K562 (cell line): ENCODE measurements at regions not wholly inside any gene's neighbourhood (a gene's known extent, or its start where the extent isn't known, plus 50 kb on each side); places are given as distances from the start of the nearest gene placed in this dataset.

Experiments used
- ATAC-seq: fragments of 200-7000 bp; cut with Tn5 transposase; 3 replicates; pipeline ENCODE4 v1.9.1; 2020; ENCODE audit warnings: moderate library complexity
- BruUV-seq: library from RNA; stranded (reverse); fragments of 400-500 nt; replicated peaks from 2 replicates; lab custom pipeline; 2021; lab: Mats Ljungman, UMichigan
- CTCF ChIA-PET: fragments of 300-600 bp; formaldehyde crosslinking; extraction: SDS; loops from one replicate; lab custom pipeline; 2021; ENCODE audit warnings: low intra/inter-chr PET ratio; lab: Yijun Ruan, JAX
- POLR2A ChIA-PET: fragments of 300-600, 350-650 bp; sonication (Branson Sonifier 250); formaldehyde crosslinking; extraction: SDS; loops from one replicate; lab custom pipeline; 2021; ENCODE audit warnings: antibody characterized with exemption, inconsistent platforms; lab: Yijun Ruan, JAX
- DNase-seq, 4 experiments: peaks; one replicate each; pipeline versions ENCODE4 v3.0.0 to v3.0.0-alpha.2; 2011 to 2018; ENCODE audit warnings: low spot score in 3 of 4, mixed read lengths in 3 of 4; ENCODE audit errors: extremely low read depth in 1 of 4
- FAIRE-seq: peaks from 2 replicates; lab custom pipeline; 2011; peaks lifted over from hg19 to GRCh38; lab: Jason Lieb, UNC
- H2AFZ ChIP-seq: 2 replicates; pipeline ENCODE4 v1.6.0; 2011; ENCODE audit warnings: low read depth, low read length, control low read depth, inconsistent platforms
- H3K27ac ChIP-seq: fragments of 200-600 bp; 3 replicates; pipeline ENCODE4 v1.8.0; 2011; ENCODE audit warnings: low read depth, mild to moderate bottlenecking, control low read depth, inconsistent platforms, low read length, moderate library complexity, mixed read lengths; ENCODE audit errors: extremely low read depth
- H3K27me3 ChIP-seq, 2 experiments: fragments of 300-600 bp in 1 of 2; 2 replicates in 1 of 2; 3 replicates in 1 of 2; pipeline versions ENCODE4 v1.6.0 to v1.8.0; 2011; ENCODE audit warnings: inconsistent platforms in 2 of 2, low read length in 2 of 2, mild to moderate bottlenecking in 1 of 2, mixed read lengths in 1 of 2, moderate library complexity in 1 of 2; ENCODE audit not compliant: control insufficient read depth in 2 of 2, insufficient read depth in 2 of 2
- H3K36me3 ChIP-seq: fragments of 300-600 bp; 3 replicates; pipeline ENCODE4 v1.8.0; 2011; ENCODE audit warnings: mild to moderate bottlenecking, low read length, inconsistent platforms; ENCODE audit not compliant: control insufficient read depth, insufficient read depth
- H3K4me1 ChIP-seq, 2 experiments: fragments of 200-600 bp in 1 of 2; replicated peaks in 1 of 2; 2 replicates in 1 of 2; 3 replicates in 1 of 2; pipeline versions ENCODE4 v1.5.1 to v1.8.0; 2011; ENCODE audit warnings: inconsistent platforms in 2 of 2, low read length in 2 of 2, mild to moderate bottlenecking in 1 of 2, mixed read lengths in 1 of 2, moderate library complexity in 1 of 2; ENCODE audit not compliant: control insufficient read depth in 2 of 2, insufficient read depth in 2 of 2
- H3K4me2 ChIP-seq: 2 replicates; pipeline ENCODE4 v1.6.1; 2011; ENCODE audit warnings: low read length, control low read depth, inconsistent platforms, mixed read lengths; ENCODE audit not compliant: insufficient read depth
- H3K4me3 ChIP-seq: fragments of 200-600 bp; sonication (generic), shearing (Covaris generic); 2 replicates; pipeline ENCODE4 v1.5.1; 2016; ENCODE audit warnings: control low read depth, inconsistent platforms
- H3K79me2 ChIP-seq: fragments of 200-600 bp; 3 replicates; pipeline ENCODE4 v1.8.0; 2011; ENCODE audit warnings: low read length, inconsistent platforms; ENCODE audit not compliant: control insufficient read depth, insufficient read depth
- H3K9ac ChIP-seq, 2 experiments: 2 replicates each; pipeline versions ENCODE4 v1.6.0 to v1.6.1; 2011; ENCODE audit warnings: low read depth in 2 of 2, low read length in 2 of 2, control low read depth in 1 of 2, inconsistent platforms in 1 of 2, mild to moderate bottlenecking in 1 of 2, mixed read lengths in 1 of 2; ENCODE audit not compliant: insufficient read depth in 1 of 2
- H3K9me1 ChIP-seq: one replicate; pipeline ENCODE4 v1.6.0; 2011; ENCODE audit warnings: inconsistent platforms, mild to moderate bottlenecking, low read length, moderate library complexity; ENCODE audit not compliant: control insufficient read depth, insufficient read depth
- H3K9me3 ChIP-seq: replicated peaks from 2 replicates; pipeline ENCODE4 v1.5.1; 2011; ENCODE audit warnings: low read depth, low read length, inconsistent platforms; ENCODE audit not compliant: control insufficient read depth, insufficient read depth
- H4K20me1 ChIP-seq: replicated peaks from 2 replicates; pipeline ENCODE4 v1.6.1; 2011; ENCODE audit warnings: low read length, inconsistent platforms, mixed read lengths; ENCODE audit not compliant: control insufficient read depth, insufficient read depth
- CREB1 ChIP-seq, 2 experiments: sonication (generic) in 1 of 2; formaldehyde crosslinking in 1 of 2; IDR thresholded peaks; 2 replicates each; pipeline versions ENCODE4 v1.6.1 to v1.8.0; 2012 to 2022; ENCODE audit warnings: inconsistent platforms in 1 of 2, mild to moderate bottlenecking in 1 of 2, missing genetic modification reagents in 1 of 2, moderate library complexity in 1 of 2
- JUN ChIP-seq, 2 experiments: sonication (generic) in 1 of 2; formaldehyde crosslinking in 1 of 2; IDR thresholded peaks; 2 replicates each; pipeline versions ENCODE4 v1.6.1 to v1.8.0; 2012 to 2022; ENCODE audit warnings: borderline replicate concordance in 2 of 2, mild to moderate bottlenecking in 2 of 2, improper control_type of control experiment in 1 of 2, low read depth in 1 of 2, low read length in 1 of 2, missing genetic modification reagents in 1 of 2
- PML ChIP-seq: IDR thresholded peaks from 2 replicates; pipeline ENCODE4 v1.6.1; 2012; ENCODE audit warnings: low read length, inconsistent platforms
- TARDBP ChIP-seq: fragments of 450-650 bp; IDR thresholded peaks from 2 replicates; pipeline ENCODE4 v1.6.1; 2016
- ZNF444 ChIP-seq: fragments of 250-450 bp; sonication (Bioruptor Pico); IDR thresholded peaks from 2 replicates; pipeline ENCODE4 v1.4.0; 2020; ENCODE audit warnings: mild to moderate bottlenecking, moderate library complexity
- WGBS: fragments of 100-300 bp; shearing (Covaris generic); methylation state at CpG from one replicate; pipeline ENCODE4 v1.1.6; 2016; ENCODE audit warnings: low coverage, mixed read lengths; ENCODE audit not compliant: insufficient coverage; ENCODE audit errors: missing lambda C conversion rate; 5-methylcytosine and 5-hydroxymethylcytosine counted together
- in situ Hi-C: fragments of 300-500 bp; cut with MboI; formaldehyde crosslinking; loops from 4 replicates; pipeline ENCODE4 v1.15.0; 2018; ENCODE audit warnings: inconsistent platforms, mixed read lengths
- intact Hi-C: fragments of 100-400 bp; cut with micrococcal nuclease; formaldehyde crosslinking; loops from 2 replicates; pipeline ENCODE4 v1.14.2; 2022
- TF ChIP-seq, protein P1 (sequence below): fragments of 250-450 bp; sonication (Bioruptor Pico); IDR thresholded peaks from 2 replicates; pipeline ENCODE4 v1.5.0; 2021
- TF ChIP-seq, protein P2 (sequence below): fragments of 450-650 bp; formaldehyde crosslinking; IDR thresholded peaks from 2 replicates; pipeline ENCODE4 v1.4.0; 2022; ENCODE audit warnings: missing genetic modification characterization

DNA sequence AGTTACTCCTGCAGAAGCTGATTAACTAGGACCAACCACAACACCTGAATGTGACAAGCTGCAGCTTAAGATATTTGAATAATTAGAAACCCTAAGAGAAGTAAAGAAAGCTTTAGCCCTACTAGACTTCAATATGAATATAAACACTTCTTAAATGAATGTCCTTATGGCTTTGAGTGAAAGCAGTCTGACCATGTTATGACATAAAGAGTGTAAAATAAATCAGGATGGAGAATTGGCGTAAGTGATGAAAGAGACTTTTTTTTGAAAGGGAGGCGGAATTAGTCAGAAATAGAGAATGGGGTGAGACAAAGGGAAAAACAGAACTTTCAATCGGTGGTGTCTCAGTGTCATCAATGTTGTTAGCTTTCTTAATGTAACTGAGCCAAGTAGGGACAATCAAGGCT is 117.2 kb upstream of the MAGEB16 start:
- intact Hi-C loops (no loop called here), in situ Hi-C loops (no loop called here)
- no peaks in the 10 kb centered on the region for H3K4me1 ChIP-seq
- TF ChIP-seq CREB1 (IDR thresholded peaks at IDR 0.05) (no peak), CREB1 (CRISPR knock-in tag; IDR thresholded peaks at IDR 0.05) (no peak), TARDBP (no peak), PML (no peak), JUN (IDR thresholded peaks at IDR 0.05; ENCODE audit: borderline replicate concordance, low read depth, low read length) (no peak), JUN (CRISPR knock-in tag; IDR thresholded peaks at IDR 0.05; ENCODE audit: borderline replicate concordance) (no peak), ZNF444 (CRISPR knock-in tag) (no peak)
- TF ChIP-seq, protein P1, sequence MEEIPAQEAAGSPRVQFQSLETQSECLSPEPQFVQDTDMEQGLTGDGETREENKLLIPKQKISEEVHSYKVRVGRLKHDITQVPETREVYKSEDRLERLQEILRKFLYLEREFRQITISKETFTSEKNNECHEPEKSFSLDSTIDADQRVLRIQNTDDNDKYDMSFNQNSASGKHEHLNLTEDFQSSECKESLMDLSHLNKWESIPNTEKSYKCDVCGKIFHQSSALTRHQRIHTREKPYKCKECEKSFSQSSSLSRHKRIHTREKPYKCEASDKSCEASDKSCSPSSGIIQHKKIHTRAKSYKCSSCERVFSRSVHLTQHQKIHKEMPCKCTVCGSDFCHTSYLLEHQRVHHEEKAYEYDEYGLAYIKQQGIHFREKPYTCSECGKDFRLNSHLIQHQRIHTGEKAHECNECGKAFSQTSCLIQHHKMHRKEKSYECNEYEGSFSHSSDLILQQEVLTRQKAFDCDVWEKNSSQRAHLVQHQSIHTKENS (CRISPR knock-in tag) = no peak
- TF ChIP-seq, protein P2, sequence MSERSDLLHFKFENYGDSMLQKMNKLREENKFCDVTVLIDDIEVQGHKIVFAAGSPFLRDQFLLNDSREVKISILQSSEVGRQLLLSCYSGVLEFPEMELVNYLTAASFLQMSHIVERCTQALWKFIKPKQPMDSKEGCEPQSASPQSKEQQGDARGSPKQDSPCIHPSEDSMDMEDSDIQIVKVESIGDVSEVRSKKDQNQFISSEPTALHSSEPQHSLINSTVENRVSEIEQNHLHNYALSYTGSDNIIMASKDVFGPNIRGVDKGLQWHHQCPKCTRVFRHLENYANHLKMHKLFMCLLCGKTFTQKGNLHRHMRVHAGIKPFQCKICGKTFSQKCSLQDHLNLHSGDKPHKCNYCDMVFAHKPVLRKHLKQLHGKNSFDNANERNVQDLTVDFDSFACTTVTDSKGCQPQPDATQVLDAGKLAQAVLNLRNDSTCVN = no peak
- DNase-seq (no peak), ATAC-seq (no peak), FAIRE-seq (no peak)
- H3K9ac ChIP-seq = no peak overlapping the region
- ChIA-PET CTCF (no interaction called here), POLR2A (interaction anchor here (0.6 kb wide), 1 partner anchor 512 kb away, joined by 3 read pairs; no protein-coding TSS in a partner anchor)
- H3K27ac ChIP-seq = no peak overlapping the region
- H3K79me2 ChIP-seq = no peaks in the 10 kb centered on the region
- H3K36me3 ChIP-seq = no peaks in the 10 kb centered on the region
- H3K9me1 ChIP-seq = no peaks in the 10 kb centered on the region
- no peak overlapping the region for H3K4me2 ChIP-seq
- no peaks in the 10 kb centered on the region for H4K20me1 ChIP-seq
- 0% methylated on average over 3 of the region's 3 CpGs for WGBS
- H3K4me3 ChIP-seq = no peak overlapping the region
- no peaks in the 10 kb centered on the region for H3K27me3 ChIP-seq
- no peak overlapping the region for H2AFZ ChIP-seq
- no peaks in the 10 kb centered on the region for H3K9me3 ChIP-seq
- BruUV-seq = no TSS peak
